Vagina (tissue), 2 donors: ENCODE measurements at regions not wholly inside any gene's neighbourhood (a gene's known extent, or its start where the extent isn't known, plus 50 kb on each side); places are given as distances from the start of the nearest gene placed in this dataset.

Source experiments
- POLR2A ChIP-seq, 2 donors: fragments of 450-650 bp; IDR thresholded peaks; one replicate each; pipeline ENCODE4 v1.6.1; 2017; ENCODE audit warnings: antibody characterized with exemption in 2 of 2, mild to moderate bottlenecking in 2 of 2, moderate library complexity in 2 of 2
- TF ChIP-seq, protein P1 (sequence below), 3 experiments: fragments of 450-650 bp in 2 of 3; fragments of 200-600 bp in 1 of 3; sonication (generic) in 1 of 3; IDR thresholded peaks; one replicate each; pipeline ENCODE4 v1.5.1; 2017 to 2019; ENCODE audit warnings: antibody characterized with exemption in 3 of 3, mild to moderate bottlenecking in 2 of 3, moderate library complexity in 2 of 3

DNA sequence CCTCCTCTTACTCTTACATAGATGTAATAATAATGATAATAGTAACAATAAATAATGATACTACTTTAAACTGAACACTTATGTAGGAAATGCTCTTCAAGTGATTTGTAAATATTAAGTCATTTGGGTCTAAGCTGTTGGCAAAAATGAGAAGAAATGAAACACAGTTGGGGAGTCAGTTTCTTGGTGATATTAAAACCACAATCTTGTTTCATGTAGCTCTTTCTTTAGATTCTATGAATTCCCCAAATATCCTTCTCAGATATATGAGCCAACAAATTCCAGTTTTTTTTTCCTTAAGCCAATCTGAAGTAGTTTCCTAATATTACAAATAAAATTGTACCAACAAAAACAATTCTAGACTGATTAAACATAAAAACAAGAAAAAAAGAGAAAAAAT lies 1115.6 kb upstream of the CNTN5 start:
- TF ChIP-seq, protein P1, sequence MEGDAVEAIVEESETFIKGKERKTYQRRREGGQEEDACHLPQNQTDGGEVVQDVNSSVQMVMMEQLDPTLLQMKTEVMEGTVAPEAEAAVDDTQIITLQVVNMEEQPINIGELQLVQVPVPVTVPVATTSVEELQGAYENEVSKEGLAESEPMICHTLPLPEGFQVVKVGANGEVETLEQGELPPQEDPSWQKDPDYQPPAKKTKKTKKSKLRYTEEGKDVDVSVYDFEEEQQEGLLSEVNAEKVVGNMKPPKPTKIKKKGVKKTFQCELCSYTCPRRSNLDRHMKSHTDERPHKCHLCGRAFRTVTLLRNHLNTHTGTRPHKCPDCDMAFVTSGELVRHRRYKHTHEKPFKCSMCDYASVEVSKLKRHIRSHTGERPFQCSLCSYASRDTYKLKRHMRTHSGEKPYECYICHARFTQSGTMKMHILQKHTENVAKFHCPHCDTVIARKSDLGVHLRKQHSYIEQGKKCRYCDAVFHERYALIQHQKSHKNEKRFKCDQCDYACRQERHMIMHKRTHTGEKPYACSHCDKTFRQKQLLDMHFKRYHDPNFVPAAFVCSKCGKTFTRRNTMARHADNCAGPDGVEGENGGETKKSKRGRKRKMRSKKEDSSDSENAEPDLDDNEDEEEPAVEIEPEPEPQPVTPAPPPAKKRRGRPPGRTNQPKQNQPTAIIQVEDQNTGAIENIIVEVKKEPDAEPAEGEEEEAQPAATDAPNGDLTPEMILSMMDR (IDR thresholded peaks at IDR 0.05) = no peak
- TF ChIP-seq POLR2A (IDR thresholded peaks at IDR 0.05) = no peak
